Natural killer cell (primary cell): ENCODE measurements at regions not wholly inside any gene's neighbourhood (a gene's known extent, or its start where the extent isn't known, plus 50 kb on each side); places are given as distances from the start of the nearest gene placed in this dataset.

Experiments used
- ATAC-seq, 3 donors: fragments of 150-1000 bp in 2 of 3; fragments of 200-7000 bp in 1 of 3; cut with Tn5 transposase; 1 replicate in 1 of 3; 2 replicates in 2 of 3; pipeline ENCODE4 v1.10.0; 2021; ENCODE audit warnings: mild to moderate bottlenecking in 2 of 3, moderate library complexity in 2 of 3
- DNase-seq, 2 donors: peaks; one replicate each; pipeline versions ENCODE4 v3.0.0 to v3.0.0-alpha.2; 2013 to 2021; ENCODE audit warnings: mixed read lengths in 1 of 2
- H3K27ac ChIP-seq: one replicate; pipeline ENCODE4 v1.5.1; 2013; ENCODE audit warnings: mild to moderate bottlenecking, low read length
- H3K27me3 ChIP-seq: one replicate; pipeline ENCODE4 v1.6.1; 2013; ENCODE audit warnings: low read length; ENCODE audit not compliant: control insufficient read depth, insufficient read depth
- H3K36me3 ChIP-seq: one replicate; pipeline ENCODE4 v1.6.1; 2013; ENCODE audit warnings: low read length; ENCODE audit not compliant: control insufficient read depth, insufficient read depth
- H3K4me1 ChIP-seq: one replicate; pipeline ENCODE4 v1.6.1; 2013; ENCODE audit warnings: low read length; ENCODE audit not compliant: control insufficient read depth, insufficient read depth
- H3K4me3 ChIP-seq: one replicate; pipeline ENCODE4 v1.5.1; 2013; ENCODE audit warnings: low read length
- H3K9me3 ChIP-seq: one replicate; pipeline ENCODE4 v1.6.1; 2013; ENCODE audit warnings: low read length; ENCODE audit not compliant: control insufficient read depth, insufficient read depth
- H3K27ac Mint-ChIP-seq, 2 donors: one replicate each; pipeline ENCODE4 v1.8.0; 2022; ENCODE audit warnings: mild to moderate bottlenecking in 2 of 2, mixed read lengths in 2 of 2, moderate library complexity in 1 of 2
- H3K27me3 Mint-ChIP-seq, 2 donors: one replicate each; pipeline ENCODE4 v1.8.0; 2022; ENCODE audit warnings: low read depth in 2 of 2, mixed read lengths in 2 of 2
- H3K36me3 Mint-ChIP-seq: one replicate; pipeline ENCODE4 v1.8.0; 2022; ENCODE audit warnings: mixed read lengths
- H3K4me1 Mint-ChIP-seq, 2 donors: one replicate each; pipeline ENCODE4 v1.8.0; 2022; ENCODE audit warnings: mixed read lengths in 2 of 2
- H3K4me3 Mint-ChIP-seq: one replicate; pipeline ENCODE4 v1.8.0; 2022; ENCODE audit warnings: mild to moderate bottlenecking, moderate library complexity, mixed read lengths
- H3K9me3 Mint-ChIP-seq, 2 donors: one replicate each; pipeline ENCODE4 v1.8.0; 2022; ENCODE audit warnings: mixed read lengths in 2 of 2
- WGBS: methylation state at CpG from one replicate; pipeline ENCODE4 v1.1.7; 2013; ENCODE audit warnings: missing lambda C conversion rate; ENCODE audit not compliant: insufficient coverage; 5-methylcytosine and 5-hydroxymethylcytosine counted together
- intact Hi-C: fragments of 100-400 bp; cut with micrococcal nuclease; formaldehyde crosslinking; loops from one replicate; pipeline ENCODE4 v1.14.2; 2022
- TF ChIP-seq, protein P1 (sequence below): fragments of 200-600 bp; IDR thresholded peaks from one replicate; pipeline ENCODE4 v1.8.0; 2022; ENCODE audit warnings: antibody characterized with exemption

DNA sequence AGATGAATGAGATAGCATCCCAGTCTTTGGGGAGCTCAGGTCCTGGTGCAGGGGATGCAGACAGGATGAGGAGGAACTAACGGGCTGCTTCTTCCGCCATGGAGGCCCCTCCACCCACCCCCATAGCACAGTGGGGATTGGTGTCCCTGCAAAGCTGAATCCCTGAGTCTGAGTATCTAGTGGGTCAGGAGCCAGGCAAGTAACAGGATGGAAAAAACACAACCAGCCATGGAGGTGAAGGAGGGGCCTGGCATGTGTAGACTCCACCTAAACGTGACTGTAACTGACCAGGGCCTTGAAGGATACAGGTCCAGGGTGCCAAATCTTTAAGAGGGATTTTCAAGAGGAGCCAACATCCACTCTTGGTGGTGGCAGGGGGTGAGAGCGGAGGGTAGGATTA, 327.8 kb upstream of the MSX2 start:
- no peak for ATAC-seq
- no peak overlapping the region for H3K4me3 Mint-ChIP-seq
- H3K27ac Mint-ChIP-seq = no peak overlapping the region
- peaks cover 8 to 11% of the 10 kb centered on the region in 2 donors for H3K27me3 Mint-ChIP-seq
- no peaks in the 10 kb centered on the region for H3K27me3 ChIP-seq
- intact Hi-C loops = no loop called here
- no peak overlapping the region for H3K27ac ChIP-seq
- WGBS = 63% methylated on average over 4 of the region's 4 CpGs
- no peak for DNase-seq
- TF ChIP-seq, protein P1, sequence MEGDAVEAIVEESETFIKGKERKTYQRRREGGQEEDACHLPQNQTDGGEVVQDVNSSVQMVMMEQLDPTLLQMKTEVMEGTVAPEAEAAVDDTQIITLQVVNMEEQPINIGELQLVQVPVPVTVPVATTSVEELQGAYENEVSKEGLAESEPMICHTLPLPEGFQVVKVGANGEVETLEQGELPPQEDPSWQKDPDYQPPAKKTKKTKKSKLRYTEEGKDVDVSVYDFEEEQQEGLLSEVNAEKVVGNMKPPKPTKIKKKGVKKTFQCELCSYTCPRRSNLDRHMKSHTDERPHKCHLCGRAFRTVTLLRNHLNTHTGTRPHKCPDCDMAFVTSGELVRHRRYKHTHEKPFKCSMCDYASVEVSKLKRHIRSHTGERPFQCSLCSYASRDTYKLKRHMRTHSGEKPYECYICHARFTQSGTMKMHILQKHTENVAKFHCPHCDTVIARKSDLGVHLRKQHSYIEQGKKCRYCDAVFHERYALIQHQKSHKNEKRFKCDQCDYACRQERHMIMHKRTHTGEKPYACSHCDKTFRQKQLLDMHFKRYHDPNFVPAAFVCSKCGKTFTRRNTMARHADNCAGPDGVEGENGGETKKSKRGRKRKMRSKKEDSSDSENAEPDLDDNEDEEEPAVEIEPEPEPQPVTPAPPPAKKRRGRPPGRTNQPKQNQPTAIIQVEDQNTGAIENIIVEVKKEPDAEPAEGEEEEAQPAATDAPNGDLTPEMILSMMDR = no peak
- no peak overlapping the region for H3K4me3 ChIP-seq
- H3K9me3 Mint-ChIP-seq = no peaks in the 10 kb centered on the region
- H3K4me1 Mint-ChIP-seq = no peaks in the 10 kb centered on the region
- no peaks in the 10 kb centered on the region for H3K36me3 ChIP-seq
- no peaks in the 10 kb centered on the region for H3K4me1 ChIP-seq
- no peaks in the 10 kb centered on the region for H3K36me3 Mint-ChIP-seq
- no peaks in the 10 kb centered on the region for H3K9me3 ChIP-seq

DNA sequence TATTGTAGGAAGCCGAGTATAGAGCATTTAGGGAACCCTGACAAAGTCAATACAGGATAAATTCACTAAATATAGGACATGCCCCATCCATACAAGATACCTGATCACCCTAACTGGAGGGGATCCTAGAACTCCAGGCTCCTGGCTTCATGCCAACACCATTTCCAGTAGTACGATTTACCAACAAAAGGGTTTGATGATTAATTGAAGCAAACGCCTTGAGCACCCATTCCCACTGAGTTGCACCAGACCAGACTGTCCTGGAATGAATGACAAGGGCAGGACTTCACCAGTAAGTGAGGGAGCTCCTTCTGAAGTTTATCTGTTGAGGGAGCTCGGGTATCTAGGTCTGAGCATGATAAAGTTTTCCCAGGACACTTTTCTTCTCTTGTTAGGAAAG, 327.2 kb upstream of the MSX2 start:
- no peak overlapping the region for H3K27ac Mint-ChIP-seq
- Histone ChIP-seq H3K4me1 (no peaks in the 10 kb centered on the region), H3K36me3 (no peaks in the 10 kb centered on the region), H3K27me3 (no peaks in the 10 kb centered on the region), H3K27ac (no peak overlapping the region), H3K9me3 (no peaks in the 10 kb centered on the region), H3K4me3 (no peak overlapping the region)
- no peaks in the 10 kb centered on the region for H3K36me3 Mint-ChIP-seq
- intact Hi-C loops = no loop called here
- ATAC-seq (no peak), DNase-seq (no peak)
- WGBS = 70% methylated on average over 4 of the region's 4 CpGs
- H3K4me3 Mint-ChIP-seq = no peak overlapping the region
- no peaks in the 10 kb centered on the region for H3K4me1 Mint-ChIP-seq
- peaks cover 8 to 11% of the 10 kb centered on the region in 2 donors for H3K27me3 Mint-ChIP-seq
- TF ChIP-seq, protein P1 = no peak
- no peaks in the 10 kb centered on the region for H3K9me3 Mint-ChIP-seq

DNA sequence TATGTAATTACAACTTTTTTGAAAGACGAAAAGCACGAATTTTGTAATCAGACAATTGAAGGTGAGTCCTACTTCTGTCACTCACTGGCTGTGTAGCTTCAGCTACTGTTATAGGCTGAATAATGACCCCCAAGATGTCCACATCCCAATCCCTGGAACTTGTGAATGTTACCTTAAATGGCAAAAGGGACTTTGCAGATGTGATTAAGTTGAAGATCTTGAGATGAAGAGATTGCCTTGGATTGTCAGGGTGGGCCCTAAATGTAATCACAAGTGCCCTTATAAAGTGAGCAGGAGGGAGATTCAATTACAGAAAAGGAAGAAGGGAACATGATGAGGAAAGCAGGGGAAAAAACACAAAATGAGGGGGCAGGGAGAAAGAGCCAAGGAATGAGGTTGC, 326.2 kb upstream of the MSX2 start:
- H3K4me1 ChIP-seq = no peaks in the 10 kb centered on the region
- TF ChIP-seq, protein P1 = no peak
- WGBS = 94% methylated on average over 2 of the region's 2 CpGs
- Mint-ChIP-seq H3K4me1 (no peaks in the 10 kb centered on the region), H3K36me3 (no peaks in the 10 kb centered on the region), H3K27me3 (peaks cover 8% of the 10 kb centered on the region in 2 donors), H3K27ac (no peak overlapping the region), H3K4me3 (no peak overlapping the region), H3K9me3 (no peaks in the 10 kb centered on the region)
- H3K36me3 ChIP-seq = no peaks in the 10 kb centered on the region
- no peaks in the 10 kb centered on the region for H3K27me3 ChIP-seq
- H3K27ac ChIP-seq = no peak overlapping the region
- ATAC-seq = no peak
- no peaks in the 10 kb centered on the region for H3K9me3 ChIP-seq
- DNase-seq = no peak
- no peak overlapping the region for H3K4me3 ChIP-seq
- intact Hi-C loops = no loop called here

DNA sequence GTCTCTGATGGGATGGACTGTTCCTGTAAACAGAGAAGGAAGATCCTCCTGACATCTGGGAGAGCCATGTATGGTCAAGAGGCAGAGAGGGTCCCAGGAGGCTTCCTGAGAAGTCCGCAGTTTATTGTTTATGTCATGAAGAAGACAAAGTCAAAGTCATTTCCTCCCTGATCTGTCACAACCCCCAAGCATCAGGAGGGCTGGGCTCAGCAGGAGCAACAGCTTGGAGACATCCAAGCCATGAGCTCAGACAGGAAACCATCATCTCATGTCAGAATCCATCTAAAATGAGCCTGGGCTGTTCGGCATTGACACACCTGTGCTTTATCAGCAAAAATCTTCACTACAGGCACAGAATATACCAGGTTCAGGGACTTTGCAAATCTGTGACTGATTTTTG, 325.0 kb upstream of the MSX2 start:
- intact Hi-C loops = no loop called here
- Histone ChIP-seq H3K27me3 (no peaks in the 10 kb centered on the region), H3K27ac (no peak overlapping the region), H3K9me3 (no peaks in the 10 kb centered on the region), H3K4me3 (no peak overlapping the region), H3K4me1 (no peaks in the 10 kb centered on the region), H3K36me3 (no peaks in the 10 kb centered on the region)
- Mint-ChIP-seq H3K27ac (no peak overlapping the region), H3K36me3 (no peaks in the 10 kb centered on the region), H3K9me3 (no peaks in the 10 kb centered on the region), H3K4me1 (no peaks in the 10 kb centered on the region), H3K27me3 (peaks cover 2 to 8% of the 10 kb centered on the region in 2 donors), H3K4me3 (no peak overlapping the region)
- TF ChIP-seq, protein P1 = no peak
- ATAC-seq (no peak), DNase-seq (no peak)
- 44% methylated on average over 2 of the region's 2 CpGs for WGBS
